GM13976 (cell line): ENCODE measurements at regions not wholly inside any gene's neighbourhood (a gene's known extent, or its start where the extent isn't known, plus 50 kb on each side); places are given as distances from the start of the nearest gene placed in this dataset.

Experiments
- DNase-seq: peaks from one replicate; pipeline ENCODE4 v3.0.0; 2012; ENCODE audit warnings: low spot score
- CTCF ChIP-seq: IDR thresholded peaks from 2 replicates; pipeline ENCODE4 v1.5.1; 2012; ENCODE audit warnings: borderline replicate concordance, mild to moderate bottlenecking; ENCODE audit not compliant: insufficient read depth; ENCODE audit errors: extremely low read depth, missing control alignments, control extremely low read depth
- in situ Hi-C: fragments of 300-500 bp; cut with MboI; formaldehyde crosslinking; loops from one replicate; pipeline ENCODE4 v1.12.0; 2022; ENCODE audit warnings: low sequenced_read_pairs, mixed read lengths, inconsistent platforms; ENCODE audit not compliant: unreplicated experiment

GRCh38 chr2:126304154-126304553 is 351.8 kb upstream of the GYPC start:
- in situ Hi-C loops, result no loop called here
- no peak for TF ChIP-seq CTCF
- no peak for DNase-seq

- in situ Hi-C loops, result no loop called here
- TF ChIP-seq CTCF, result no peak
- no peak for DNase-seq
Measured at GRCh38 chr2:126306539-126306938, 349.4 kb upstream of the GYPC start.

- DNase-seq, result no peak
- in situ Hi-C loops, result no loop called here
- TF ChIP-seq CTCF, result no peak
Measured at GRCh38 chr2:126307740-126308139, 348.2 kb upstream of the GYPC start.

GRCh38 chr2:126309185-126309584 is 346.8 kb upstream of the GYPC start:
- TF ChIP-seq CTCF, result no peak
- in situ Hi-C loops, result no loop called here
- no peak for DNase-seq

GRCh38 chr2:126312579-126312978 is 343.4 kb upstream of the GYPC start:
- in situ Hi-C loops, result no loop called here
- no peak for TF ChIP-seq CTCF
- no peak for DNase-seq

- DNase-seq, result no peak
- in situ Hi-C loops, result no loop called here
- TF ChIP-seq CTCF, result no peak
Measured at GRCh38 chr2:126315828-126316227, 340.1 kb upstream of the GYPC start.
